Fibroblast of mammary gland (primary cell): ENCODE measurements at regions not wholly inside any gene's neighbourhood (a gene's known extent, or its start where the extent isn't known, plus 50 kb on each side); places are given as distances from the start of the nearest gene placed in this dataset.

Experiments used
- DNase-seq: peaks from one replicate; pipeline ENCODE4 v3.0.0-alpha.2; 2010; ENCODE audit warnings: low read depth
- H3K4me3 ChIP-seq: 2 replicates; pipeline ENCODE4 v1.5.1; 2011; ENCODE audit warnings: low read depth, mild to moderate bottlenecking, low read length, moderate library complexity; ENCODE audit not compliant: control insufficient read depth
- TF ChIP-seq, protein P1 (sequence below): conservative IDR thresholded peaks from 2 replicates; pipeline ENCODE4 v1.5.1; 2011; ENCODE audit warnings: low read depth, low read length, inconsistent platforms; ENCODE audit not compliant: control insufficient read depth, insufficient read depth

GRCh38 chr2:104930732-104931131, 76.8 kb downstream of the POU3F3 start:
- no peak overlapping the region for H3K4me3 ChIP-seq
- TF ChIP-seq, protein P1, sequence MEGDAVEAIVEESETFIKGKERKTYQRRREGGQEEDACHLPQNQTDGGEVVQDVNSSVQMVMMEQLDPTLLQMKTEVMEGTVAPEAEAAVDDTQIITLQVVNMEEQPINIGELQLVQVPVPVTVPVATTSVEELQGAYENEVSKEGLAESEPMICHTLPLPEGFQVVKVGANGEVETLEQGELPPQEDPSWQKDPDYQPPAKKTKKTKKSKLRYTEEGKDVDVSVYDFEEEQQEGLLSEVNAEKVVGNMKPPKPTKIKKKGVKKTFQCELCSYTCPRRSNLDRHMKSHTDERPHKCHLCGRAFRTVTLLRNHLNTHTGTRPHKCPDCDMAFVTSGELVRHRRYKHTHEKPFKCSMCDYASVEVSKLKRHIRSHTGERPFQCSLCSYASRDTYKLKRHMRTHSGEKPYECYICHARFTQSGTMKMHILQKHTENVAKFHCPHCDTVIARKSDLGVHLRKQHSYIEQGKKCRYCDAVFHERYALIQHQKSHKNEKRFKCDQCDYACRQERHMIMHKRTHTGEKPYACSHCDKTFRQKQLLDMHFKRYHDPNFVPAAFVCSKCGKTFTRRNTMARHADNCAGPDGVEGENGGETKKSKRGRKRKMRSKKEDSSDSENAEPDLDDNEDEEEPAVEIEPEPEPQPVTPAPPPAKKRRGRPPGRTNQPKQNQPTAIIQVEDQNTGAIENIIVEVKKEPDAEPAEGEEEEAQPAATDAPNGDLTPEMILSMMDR, result no peak
- no peak for DNase-seq

DNA sequence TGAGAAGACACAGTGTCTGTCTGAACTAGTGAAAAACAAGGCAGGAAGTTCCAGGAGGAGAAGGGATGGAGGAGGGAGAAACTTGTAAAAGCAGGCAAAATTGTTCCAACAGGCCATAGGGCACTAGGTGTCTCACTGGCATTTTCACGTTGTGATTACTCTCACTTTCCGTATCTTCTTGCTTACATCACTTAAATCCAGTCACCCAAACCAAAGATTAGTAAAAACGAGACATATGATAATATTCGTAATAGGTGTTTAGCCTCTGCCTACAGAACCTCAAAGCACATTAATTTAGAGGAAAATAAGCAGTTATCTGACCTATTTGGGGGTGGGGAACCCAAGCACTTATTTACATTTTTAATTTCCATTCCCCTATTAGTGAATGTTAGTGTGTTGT, 78.3 kb downstream of the POU3F3 start:
- TF ChIP-seq, protein P1, result no peak
- DNase-seq, result no peak
- no peak overlapping the region for H3K4me3 ChIP-seq

- no peak overlapping the region for H3K4me3 ChIP-seq
- TF ChIP-seq, protein P1, result no peak
- no peak for DNase-seq
Observed at GRCh38 chr2:104933151-104933917, 79.4 kb downstream of the POU3F3 start.

DNA sequence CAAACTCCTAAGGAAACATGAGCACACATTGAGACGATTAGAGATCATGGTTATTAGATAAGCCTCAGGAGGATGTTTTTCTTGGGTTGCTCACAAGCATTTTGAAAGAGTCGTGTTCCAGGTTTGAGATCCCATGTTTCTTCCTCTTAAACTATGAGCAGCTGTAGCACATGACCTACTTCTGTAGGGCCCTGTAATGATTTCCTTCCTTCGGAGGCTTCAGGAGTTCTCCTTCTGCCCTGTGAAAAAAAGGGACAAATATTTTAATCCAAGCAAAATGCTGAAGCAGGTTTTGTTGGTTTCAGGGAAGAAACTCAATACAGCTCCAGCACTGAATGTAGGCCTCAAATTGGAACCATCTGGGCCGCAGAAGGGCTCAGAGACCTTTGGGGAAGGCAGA, 82.6 kb downstream of the POU3F3 start:
- DNase-seq, result peak; percentile 21
- TF ChIP-seq, protein P1, result no peak

DNA sequence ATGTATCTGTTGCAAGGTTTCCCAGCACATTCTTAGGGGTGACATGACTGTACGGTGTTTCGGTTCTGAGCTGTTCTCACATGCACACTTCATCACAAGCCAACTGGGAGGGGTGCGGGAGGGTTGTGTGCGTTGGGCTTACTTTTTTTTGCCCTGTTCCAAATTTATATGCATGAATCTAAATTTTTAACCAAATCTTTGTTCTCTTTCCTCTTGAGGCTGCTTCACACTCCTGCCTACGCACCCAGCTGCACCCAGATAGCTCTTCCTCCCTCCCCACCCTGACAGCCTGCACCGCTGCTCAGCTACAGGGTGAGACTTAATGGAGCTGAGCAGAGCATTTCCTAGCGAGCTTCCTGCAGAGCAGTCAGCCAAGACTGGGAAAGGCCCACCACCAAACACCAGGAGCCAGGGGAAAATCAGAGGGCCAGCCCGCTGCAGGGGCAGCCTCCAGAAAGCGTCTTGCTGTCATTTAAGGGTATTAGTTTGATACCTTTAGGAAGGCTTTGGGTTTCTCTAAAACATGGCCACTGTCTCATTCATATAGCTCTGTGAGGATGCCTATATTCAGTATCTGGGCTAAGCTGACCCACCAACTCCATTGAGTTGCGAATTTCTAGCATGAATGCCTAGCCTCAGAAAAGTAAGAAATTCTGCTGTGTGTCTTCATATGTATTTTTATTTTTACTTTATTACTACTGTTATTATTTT, 84.5 kb downstream of the POU3F3 start:
- H3K4me3 ChIP-seq, result no peak overlapping the region
- TF ChIP-seq, protein P1, result no peak
- DNase-seq, result no peak

More for the DNA sequence above, 82.6 kb downstream of the POU3F3 start:
- H3K4me3 ChIP-seq, result no peak overlapping the region

DNA sequence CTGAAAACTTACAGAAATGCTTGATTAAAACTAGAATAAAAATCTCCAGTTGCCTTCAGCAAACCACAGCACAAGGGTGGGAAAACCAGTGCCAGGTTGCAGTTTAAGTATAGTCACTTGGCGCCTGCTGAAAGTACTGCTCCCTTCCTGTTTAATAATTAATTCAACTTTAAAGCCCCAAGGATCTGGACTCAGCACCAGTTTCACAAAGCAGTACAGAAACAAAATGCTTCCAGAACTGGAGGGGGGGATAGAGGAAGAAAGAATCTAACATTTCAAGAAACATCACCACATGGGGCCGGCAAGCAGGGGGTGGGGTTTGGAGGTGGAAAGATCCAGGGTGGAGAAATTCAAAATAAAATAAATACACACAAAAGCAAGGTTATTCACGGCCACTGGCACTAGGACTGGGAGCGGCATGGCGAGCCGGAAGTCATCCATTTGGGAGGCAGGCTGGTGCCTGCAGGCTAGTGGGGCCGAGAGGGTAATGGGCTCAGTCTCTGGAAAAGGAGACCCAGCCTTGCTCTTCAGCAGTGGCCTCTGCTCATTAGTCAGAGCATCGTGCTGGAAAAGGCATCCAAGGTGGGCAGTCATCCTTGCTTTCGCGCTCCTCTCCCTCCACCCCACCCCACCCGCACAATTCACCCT, 85.8 kb downstream of the POU3F3 start:
- no peak overlapping the region for H3K4me3 ChIP-seq
- TF ChIP-seq, protein P1, result no peak
- no peak for DNase-seq
